T-helper 1 cell treated with Interleukin-12 subunit alpha and Interleukin-12 subunit beta and Interleukin-4 antibody, amounts not matched to agents 30 μg/mL and 1 μg/mL, for 36 hours (primary cell): ENCODE measurements at regions not wholly inside any gene's neighbourhood (a gene's known extent, or its start where the extent isn't known, plus 50 kb on each side); places are given as distances from the start of the nearest gene placed in this dataset.

Experiments
- H3K27ac Mint-ChIP-seq: one replicate; pipeline ENCODE4 v1.8.0; 2021; ENCODE audit warnings: mild to moderate bottlenecking, mixed read lengths
- H3K27me3 Mint-ChIP-seq: one replicate; pipeline ENCODE4 v1.8.0; 2021; ENCODE audit warnings: low read depth, mixed read lengths
- H3K36me3 Mint-ChIP-seq: one replicate; pipeline ENCODE4 v1.8.0; 2021; ENCODE audit warnings: low read depth, mixed read lengths
- H3K4me1 Mint-ChIP-seq: one replicate; pipeline ENCODE4 v1.8.0; 2021; ENCODE audit warnings: low read depth, mixed read lengths
- H3K4me3 Mint-ChIP-seq: one replicate; pipeline ENCODE4 v1.8.0; 2021; ENCODE audit warnings: mild to moderate bottlenecking, moderate library complexity, mixed read lengths
- H3K9me3 Mint-ChIP-seq: one replicate; pipeline ENCODE4 v1.8.0; 2021; ENCODE audit warnings: mixed read lengths

GRCh38 chr2:19688059-19688458, 213.7 kb downstream of the TTC32 start:
- no peaks in the 10 kb centered on the region for H3K4me1 Mint-ChIP-seq
- H3K9me3 Mint-ChIP-seq, result no peaks in the 10 kb centered on the region
- no peaks in the 10 kb centered on the region for H3K36me3 Mint-ChIP-seq
- H3K27me3 Mint-ChIP-seq, result no peaks in the 10 kb centered on the region
- H3K4me3 Mint-ChIP-seq, result no peak overlapping the region
- no peak overlapping the region for H3K27ac Mint-ChIP-seq

GRCh38 chr2:19687017-19687659, 214.6 kb downstream of the TTC32 start:
- H3K4me1 Mint-ChIP-seq, result no peaks in the 10 kb centered on the region
- H3K9me3 Mint-ChIP-seq, result no peaks in the 10 kb centered on the region
- H3K4me3 Mint-ChIP-seq, result no peak overlapping the region
- no peak overlapping the region for H3K27ac Mint-ChIP-seq
- no peaks in the 10 kb centered on the region for H3K27me3 Mint-ChIP-seq
- H3K36me3 Mint-ChIP-seq, result no peaks in the 10 kb centered on the region

GRCh38 chr2:19686439-19686838, 215.3 kb downstream of the TTC32 start:
- Mint-ChIP-seq H3K27ac (no peak overlapping the region), H3K4me3 (no peak overlapping the region), H3K4me1 (no peaks in the 10 kb centered on the region), H3K9me3 (no peaks in the 10 kb centered on the region), H3K36me3 (no peaks in the 10 kb centered on the region), H3K27me3 (no peaks in the 10 kb centered on the region)

- Mint-ChIP-seq H3K27me3 (no peaks in the 10 kb centered on the region), H3K4me1 (no peaks in the 10 kb centered on the region), H3K27ac (no peak overlapping the region), H3K9me3 (no peaks in the 10 kb centered on the region), H3K36me3 (no peaks in the 10 kb centered on the region), H3K4me3 (no peak overlapping the region)
Observed at GRCh38 chr2:19685731-19686130, 216.1 kb downstream of the TTC32 start.

- Mint-ChIP-seq H3K9me3 (no peaks in the 10 kb centered on the region), H3K4me3 (no peak overlapping the region), H3K27ac (no peak overlapping the region), H3K4me1 (no peaks in the 10 kb centered on the region), H3K27me3 (no peaks in the 10 kb centered on the region), H3K36me3 (no peaks in the 10 kb centered on the region)
Observed at GRCh38 chr2:19684516-19684915, 217.3 kb downstream of the TTC32 start.

- Mint-ChIP-seq H3K4me1 (no peaks in the 10 kb centered on the region), H3K36me3 (no peaks in the 10 kb centered on the region), H3K27me3 (no peaks in the 10 kb centered on the region), H3K4me3 (no peak overlapping the region), H3K9me3 (no peaks in the 10 kb centered on the region), H3K27ac (no peak overlapping the region)
Observed at GRCh38 chr2:19683556-19683955, 218.2 kb downstream of the TTC32 start.

GRCh38 chr2:19682493-19682892, 219.3 kb downstream of the TTC32 start:
- Mint-ChIP-seq H3K4me1 (no peaks in the 10 kb centered on the region), H3K36me3 (no peaks in the 10 kb centered on the region), H3K9me3 (no peaks in the 10 kb centered on the region), H3K4me3 (no peak overlapping the region), H3K27me3 (no peaks in the 10 kb centered on the region), H3K27ac (no peak overlapping the region)

GRCh38 chr2:19677825-19678518, 223.8 kb downstream of the TTC32 start:
- Mint-ChIP-seq H3K4me1 (no peaks in the 10 kb centered on the region), H3K27me3 (peaks cover 12% of the 10 kb centered on the region), H3K9me3 (no peaks in the 10 kb centered on the region), H3K27ac (no peak overlapping the region), H3K4me3 (no peak overlapping the region), H3K36me3 (no peaks in the 10 kb centered on the region)

- no peaks in the 10 kb centered on the region for H3K4me1 Mint-ChIP-seq
- peaks cover 12% of the 10 kb centered on the region for H3K27me3 Mint-ChIP-seq
- no peak overlapping the region for H3K4me3 Mint-ChIP-seq
- no peaks in the 10 kb centered on the region for H3K36me3 Mint-ChIP-seq
- no peaks in the 10 kb centered on the region for H3K9me3 Mint-ChIP-seq
- H3K27ac Mint-ChIP-seq, result no peak overlapping the region
Observed at GRCh38 chr2:19677215-19677777, 224.5 kb downstream of the TTC32 start.

GRCh38 chr2:19676770-19677169, 225.0 kb downstream of the TTC32 start:
- H3K27me3 Mint-ChIP-seq, result peaks cover 12% of the 10 kb centered on the region
- H3K9me3 Mint-ChIP-seq, result no peaks in the 10 kb centered on the region
- no peaks in the 10 kb centered on the region for H3K36me3 Mint-ChIP-seq
- no peak overlapping the region for H3K27ac Mint-ChIP-seq
- no peak overlapping the region for H3K4me3 Mint-ChIP-seq
- no peaks in the 10 kb centered on the region for H3K4me1 Mint-ChIP-seq

GRCh38 chr2:19675856-19676460, 225.8 kb downstream of the TTC32 start:
- no peaks in the 10 kb centered on the region for H3K4me1 Mint-ChIP-seq
- H3K9me3 Mint-ChIP-seq, result no peaks in the 10 kb centered on the region
- H3K27me3 Mint-ChIP-seq, result peaks cover 12% of the 10 kb centered on the region
- H3K4me3 Mint-ChIP-seq, result no peak overlapping the region
- H3K36me3 Mint-ChIP-seq, result no peaks in the 10 kb centered on the region
- no peak overlapping the region for H3K27ac Mint-ChIP-seq

GRCh38 chr2:19675003-19675629, 226.7 kb downstream of the TTC32 start:
- Mint-ChIP-seq H3K4me1 (no peaks in the 10 kb centered on the region), H3K9me3 (no peaks in the 10 kb centered on the region), H3K27ac (no peak overlapping the region), H3K36me3 (no peaks in the 10 kb centered on the region), H3K4me3 (no peak overlapping the region), H3K27me3 (peaks cover 12% of the 10 kb centered on the region)

GRCh38 chr2:19674051-19675002, 227.5 kb downstream of the TTC32 start:
- Mint-ChIP-seq H3K4me1 (no peaks in the 10 kb centered on the region), H3K27ac (no peak overlapping the region), H3K36me3 (no peaks in the 10 kb centered on the region), H3K27me3 (peaks cover 15% of the 10 kb centered on the region), H3K4me3 (no peak overlapping the region), H3K9me3 (no peaks in the 10 kb centered on the region)
